LNCaP clone FGC (cell line): ENCODE measurements at regions not wholly inside any gene's neighbourhood (a gene's known extent, or its start where the extent isn't known, plus 50 kb on each side); places are given as distances from the start of the nearest gene placed in this dataset.

Experiments used
- DNase-seq: peaks from one replicate; pipeline ENCODE4 v3.0.0-alpha.2; 2011; ENCODE audit warnings: low read depth
- H3K4me3 ChIP-seq: 2 replicates; pipeline ENCODE4 v1.5.1; 2011; ENCODE audit warnings: mild to moderate bottlenecking, low read depth, low read length, control low read depth
- CTCF ChIP-seq: IDR thresholded peaks from 2 replicates; pipeline ENCODE4 v1.5.1; 2012; ENCODE audit warnings: mild to moderate bottlenecking; ENCODE audit not compliant: control insufficient read depth, insufficient read depth; ENCODE audit errors: extremely low read depth

GRCh38 chr9:120235081-120235480 is 344.9 kb downstream of the CDK5RAP2 start:
- no peak for DNase-seq
- H3K4me3 ChIP-seq: no peak overlapping the region
- TF ChIP-seq CTCF: no peak

- no peak overlapping the region for H3K4me3 ChIP-seq
- TF ChIP-seq CTCF: no peak
- DNase-seq: no peak
Measured at GRCh38 chr9:120230227-120230626, 349.7 kb downstream of the CDK5RAP2 start.

- no peak for TF ChIP-seq CTCF
- DNase-seq: no peak
- H3K4me3 ChIP-seq: no peak overlapping the region
Measured at GRCh38 chr9:120221844-120222243, 358.1 kb downstream of the CDK5RAP2 start.

GRCh38 chr9:120214332-120214731 is 365.6 kb downstream of the CDK5RAP2 start:
- no peak for TF ChIP-seq CTCF
- DNase-seq: no peak
- H3K4me3 ChIP-seq: no peak overlapping the region

GRCh38 chr9:120212853-120213200 is 367.1 kb downstream of the CDK5RAP2 start:
- no peak for DNase-seq
- no peak overlapping the region for H3K4me3 ChIP-seq
- TF ChIP-seq CTCF: no peak

- no peak for TF ChIP-seq CTCF
- no peak for DNase-seq
- H3K4me3 ChIP-seq: no peak overlapping the region
Measured at GRCh38 chr9:120212153-120212852, 367.7 kb downstream of the CDK5RAP2 start.

- TF ChIP-seq CTCF: no peak
- no peak for DNase-seq
- H3K4me3 ChIP-seq: no peak overlapping the region
Measured at GRCh38 chr9:120210274-120210673, 369.7 kb downstream of the CDK5RAP2 start.
